CD4-positive, alpha-beta T cell treated with Interleukin-10 for 1 hour (primary cell): ENCODE measurements at regions not wholly inside any gene's neighbourhood (a gene's known extent, or its start where the extent isn't known, plus 50 kb on each side); places are given as distances from the start of the nearest gene placed in this dataset.
"Not testable (repeated sequence)": the region's sequence is repeated elsewhere in the genome, so short reads cannot be mapped to it uniquely, and the experiment has no call there.

Experiments used
- DNase-seq: peaks from one replicate; pipeline ENCODE4 v3.0.0-alpha.2; 2020

- no peak for DNase-seq
These were observed 996.4 kb upstream of the WWC1 start for GRCh38 chr5:167294882-167295680.

GRCh38 chr5:167295681-167296005 is 995.8 kb upstream of the WWC1 start:
- no peak for DNase-seq

GRCh38 chr5:167296066-167296465 is 995.4 kb upstream of the WWC1 start:
- DNase-seq, result no peak

DNA sequence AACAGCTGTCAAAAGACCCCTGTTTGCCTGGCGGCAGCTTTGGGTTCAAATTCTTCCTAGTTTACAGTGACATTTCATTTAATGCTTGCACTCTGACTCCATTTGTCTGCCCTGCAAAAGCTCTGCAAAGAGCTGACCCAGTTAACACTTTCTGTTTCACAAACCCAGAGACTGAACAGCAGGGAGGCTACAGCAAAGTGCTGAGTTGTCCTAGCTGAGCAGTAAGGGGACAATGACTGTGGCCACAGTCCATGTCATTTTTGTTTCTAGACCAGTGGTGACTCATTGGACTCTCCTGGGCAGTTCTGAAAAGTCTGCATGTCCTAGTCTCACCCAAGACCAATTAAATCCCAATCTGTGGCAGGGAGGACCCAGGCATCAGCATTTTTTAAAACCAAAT is 994.8 kb upstream of the WWC1 start:
- DNase-seq, result no peak

- not testable (repeated sequence) for DNase-seq
These were observed 991.6 kb upstream of the WWC1 start for GRCh38 chr5:167299861-167300260.

DNA sequence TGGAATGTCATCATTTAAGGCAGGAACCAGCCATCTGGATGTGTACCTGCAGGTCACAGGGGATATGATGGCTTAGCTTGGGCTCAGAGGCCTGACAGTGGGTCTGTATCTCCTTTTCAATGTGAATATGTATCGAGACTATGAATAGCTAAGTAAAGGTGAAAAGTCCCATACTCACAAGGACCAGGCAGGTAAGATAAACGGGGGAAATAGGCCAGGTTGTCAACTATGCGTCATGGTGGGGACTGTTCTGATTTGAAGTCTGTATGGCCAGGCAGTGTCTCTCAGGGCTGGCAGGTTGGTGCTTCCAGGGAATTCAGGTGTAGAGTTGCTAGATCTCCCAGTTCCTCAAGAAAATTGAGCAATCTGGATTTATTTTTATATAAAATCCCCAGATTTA is 987.9 kb upstream of the WWC1 start:
- DNase-seq, result no peak

DNA sequence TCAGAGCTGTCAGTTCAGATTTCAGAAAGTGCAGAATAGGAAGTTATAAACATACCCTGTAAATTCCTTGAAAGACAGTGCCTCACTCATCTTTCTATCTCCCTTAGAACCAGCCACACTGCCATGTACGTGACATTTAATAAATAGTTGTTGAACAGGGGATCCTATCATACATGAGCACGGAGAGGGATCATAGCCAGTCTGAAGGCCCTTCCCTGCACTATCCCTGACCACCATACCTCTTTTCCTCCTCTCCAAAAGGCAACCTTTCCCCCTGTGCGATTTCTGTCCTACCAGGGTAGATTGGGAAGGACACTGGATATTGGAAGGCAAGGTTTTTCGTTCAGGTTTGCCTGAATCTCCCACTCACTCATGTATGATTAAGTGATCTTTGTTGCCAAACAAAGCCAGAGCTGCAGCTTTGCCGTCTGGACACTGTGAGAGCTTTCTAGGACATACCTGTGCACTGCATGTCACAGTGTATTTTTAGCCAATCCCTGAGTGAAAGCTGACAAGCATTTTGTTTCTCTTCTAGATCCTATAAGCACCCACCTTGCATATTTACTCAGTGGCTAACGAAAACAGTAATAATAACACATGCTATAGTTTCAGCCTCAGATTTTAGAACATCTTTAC is 986.5 kb upstream of the WWC1 start:
- no peak for DNase-seq

DNA sequence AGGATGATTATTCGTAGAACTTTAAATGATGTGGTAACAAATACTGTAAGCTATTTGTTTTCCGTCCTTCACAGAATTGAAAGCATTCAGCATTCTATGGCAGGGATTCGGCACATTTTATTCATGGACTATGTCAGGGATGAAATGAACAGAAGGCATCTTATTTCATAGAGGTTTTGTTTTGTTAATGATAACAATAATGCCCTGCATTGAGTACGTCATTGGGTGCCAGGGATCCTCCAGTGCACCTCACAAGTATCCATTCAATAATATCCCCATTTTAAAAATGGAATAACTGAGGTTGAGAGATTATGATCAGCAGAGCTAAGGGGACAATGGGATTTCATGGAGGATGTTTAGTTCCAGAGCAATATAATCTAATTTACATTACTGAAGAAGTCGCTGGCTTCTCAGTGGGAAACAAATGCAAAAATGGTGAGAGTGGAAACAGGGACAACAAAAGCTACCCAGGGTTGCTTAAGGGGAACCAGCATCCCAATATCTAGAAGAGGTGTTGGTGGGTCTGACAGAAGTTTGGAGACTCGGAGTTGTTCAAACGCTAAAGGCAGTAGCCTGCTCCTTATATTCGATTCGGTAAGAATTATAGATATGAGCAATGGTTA is 985.7 kb upstream of the WWC1 start:
- DNase-seq, result no peak

GRCh38 chr5:167307042-167307441 is 984.4 kb upstream of the WWC1 start:
- DNase-seq, result no peak

- DNase-seq, result no peak
These were observed 983.0 kb upstream of the WWC1 start for GRCh38 chr5:167308466-167308865.

- no peak for DNase-seq
These were observed 981.4 kb upstream of the WWC1 start for GRCh38 chr5:167309941-167310517.

DNA sequence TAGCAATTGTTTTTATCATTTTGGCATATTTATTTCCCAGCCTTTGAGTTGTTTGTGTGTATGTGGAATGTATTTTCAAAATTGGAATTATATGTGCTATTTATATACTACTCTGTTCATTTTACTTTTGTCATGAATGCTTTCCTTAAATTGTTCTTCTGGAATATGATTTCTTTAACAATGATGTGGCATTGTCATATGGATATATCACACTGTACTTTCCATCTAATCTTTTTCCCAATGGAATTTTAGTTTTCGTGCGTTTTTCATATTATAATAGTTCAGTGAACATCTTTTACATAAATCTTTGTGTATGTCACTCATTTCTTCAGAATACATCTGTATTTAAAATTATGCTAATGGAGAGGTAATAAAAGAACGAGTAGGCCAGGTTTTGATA is 980.1 kb upstream of the WWC1 start:
- no peak for DNase-seq

- no peak for DNase-seq
These were observed 979.2 kb upstream of the WWC1 start for GRCh38 chr5:167312225-167312624.

GRCh38 chr5:167315762-167316161 is 975.7 kb upstream of the WWC1 start:
- no peak for DNase-seq

DNA sequence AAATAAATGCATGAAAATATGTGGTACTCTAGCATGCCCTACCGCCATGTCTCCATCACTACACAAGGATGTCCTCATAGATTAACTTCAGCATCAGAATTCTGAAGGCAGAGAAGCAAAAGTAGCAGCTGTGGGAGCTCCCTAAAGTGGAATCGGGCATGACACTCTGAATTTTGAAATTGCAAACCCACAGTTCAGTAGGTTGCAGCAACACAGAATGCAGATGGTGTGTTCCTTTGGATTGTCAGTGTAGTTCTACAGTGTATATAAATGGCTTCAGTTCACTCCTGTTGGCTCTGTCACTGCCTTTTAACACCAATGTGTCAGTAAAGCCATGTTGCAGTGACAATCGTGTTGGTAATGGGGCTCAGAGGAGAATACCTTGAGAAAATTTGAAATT is 973.6 kb upstream of the WWC1 start:
- no peak for DNase-seq

DNA sequence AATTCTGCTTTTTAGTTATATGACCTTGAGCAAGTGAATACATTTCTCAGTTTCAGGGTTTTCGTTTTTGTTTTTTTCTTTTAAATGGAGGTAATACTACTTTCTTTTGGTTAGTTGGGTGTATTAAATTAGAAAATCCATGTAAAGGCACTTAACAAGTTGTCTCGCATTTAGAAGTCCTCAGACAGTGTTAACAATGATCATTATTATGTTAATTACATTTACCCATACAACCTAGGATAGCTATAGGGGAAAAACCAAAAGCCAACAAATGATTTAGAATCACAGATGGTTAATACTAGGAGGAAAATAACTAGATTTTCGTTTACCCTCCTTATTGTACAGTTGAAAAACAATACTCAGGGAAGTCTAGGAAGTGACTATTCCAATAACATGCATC is 972.2 kb upstream of the WWC1 start:
- DNase-seq, result no peak

DNA sequence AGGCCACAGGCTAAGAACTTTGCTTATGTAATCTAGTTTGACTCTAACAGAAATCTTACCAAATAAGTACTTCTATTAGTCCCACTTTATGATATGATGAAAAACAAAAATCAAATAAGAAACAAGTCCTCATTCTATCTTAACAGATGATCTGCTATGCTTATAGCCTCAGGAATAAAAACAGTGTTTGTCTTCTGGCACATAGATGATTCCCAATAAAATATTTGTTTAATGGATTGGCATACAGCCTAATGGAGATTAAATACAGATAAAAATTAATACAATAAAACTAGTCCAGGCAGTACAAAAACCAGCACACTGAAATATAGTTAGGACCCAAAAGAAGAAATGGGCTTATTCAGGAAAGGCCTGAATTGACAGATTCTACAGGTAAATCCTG is 971.4 kb upstream of the WWC1 start:
- no peak for DNase-seq

DNA sequence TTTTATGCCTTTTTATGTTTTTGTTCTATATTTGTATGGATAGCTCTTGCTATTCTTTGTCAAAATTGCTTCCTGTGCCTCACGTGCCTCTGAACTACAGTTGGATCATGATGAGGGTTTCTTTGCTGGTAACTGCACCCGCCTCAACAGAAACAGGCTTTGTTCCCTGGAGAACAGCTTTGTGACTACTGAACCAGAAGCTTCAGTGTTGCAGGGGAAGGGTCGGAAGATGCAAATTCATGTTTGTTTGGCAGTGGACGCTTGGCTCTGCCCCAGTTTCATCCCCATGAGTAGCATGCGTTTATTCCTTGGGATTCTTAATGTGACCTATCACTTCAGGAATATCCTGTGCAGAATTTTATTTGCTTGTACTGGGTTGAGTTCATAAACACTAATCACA is 959.1 kb upstream of the WWC1 start:
- DNase-seq, result no peak

- no peak for DNase-seq
These were observed 955.3 kb upstream of the WWC1 start for GRCh38 chr5:167336161-167336560.

- no peak for DNase-seq
These were observed 952.2 kb upstream of the WWC1 start for GRCh38 chr5:167339205-167339604.

GRCh38 chr5:167346461-167346860 is 945.0 kb upstream of the WWC1 start:
- DNase-seq, result no peak

GRCh38 chr5:167348251-167348926 is 943.1 kb upstream of the WWC1 start:
- no peak for DNase-seq

GRCh38 chr5:167348980-167349379 is 942.5 kb upstream of the WWC1 start:
- DNase-seq, result no peak

GRCh38 chr5:167351316-167351715 is 940.1 kb upstream of the WWC1 start:
- DNase-seq, result no peak
